CD4-positive, CD25-positive, alpha-beta regulatory T cell (primary cell): ENCODE measurements at regions not wholly inside any gene's neighbourhood (a gene's known extent, or its start where the extent isn't known, plus 50 kb on each side); places are given as distances from the start of the nearest gene placed in this dataset.

ENCODE experiments used
- ATAC-seq, 2 donors: fragments of 150-1000 bp; cut with Tn5 transposase; one replicate each; pipeline ENCODE4 v1.10.0; 2021; ENCODE audit warnings: low read depth in 2 of 2, moderate number of reproducible peaks in 2 of 2, moderate library complexity in 1 of 2
- DNase-seq, 3 donors: peaks; one replicate each; pipeline versions ENCODE4 v3.0.0 to v3.0.0-alpha.2; 2012 to 2022; ENCODE audit warnings: mixed read lengths in 1 of 3
- H3K27ac ChIP-seq: one replicate; pipeline ENCODE4 v1.7.0; 2013; ENCODE audit warnings: mild to moderate bottlenecking, low read length; ENCODE audit not compliant: insufficient read depth, poor library complexity, severe bottlenecking
- H3K27me3 ChIP-seq: one replicate; pipeline ENCODE4 v1.7.0; 2013; ENCODE audit warnings: low read length; ENCODE audit not compliant: control insufficient read depth, insufficient read depth
- H3K36me3 ChIP-seq: one replicate; pipeline ENCODE4 v1.7.0; 2013; ENCODE audit warnings: mild to moderate bottlenecking, low read length, moderate library complexity; ENCODE audit not compliant: control insufficient read depth, insufficient read depth
- H3K4me1 ChIP-seq: 2 replicates; pipeline ENCODE4 v1.7.0; 2013; ENCODE audit warnings: mild to moderate bottlenecking, low read length; ENCODE audit not compliant: insufficient read depth, control insufficient read depth, poor library complexity, severe bottlenecking
- H3K4me3 ChIP-seq: one replicate; pipeline ENCODE4 v1.7.0; 2013; ENCODE audit warnings: low read depth, mild to moderate bottlenecking, low read length, moderate library complexity
- H3K9me3 ChIP-seq, 2 experiments: 1 replicate in 1 of 2; 2 replicates in 1 of 2; pipeline ENCODE4 v1.7.0; 2013; ENCODE audit warnings: low read length in 2 of 2, mild to moderate bottlenecking in 1 of 2, moderate library complexity in 1 of 2; ENCODE audit not compliant: control insufficient read depth in 2 of 2
- H3K27ac Mint-ChIP-seq, 3 donors: one replicate each; pipeline ENCODE4 v1.8.0; 2020 to 2022; ENCODE audit warnings: mild to moderate bottlenecking in 3 of 3, mixed read lengths in 3 of 3, moderate library complexity in 2 of 3
- H3K27me3 Mint-ChIP-seq: one replicate; pipeline ENCODE4 v1.8.0; 2022; ENCODE audit warnings: mild to moderate bottlenecking, mixed read lengths
- H3K36me3 Mint-ChIP-seq: one replicate; pipeline ENCODE4 v1.8.0; 2020; ENCODE audit warnings: mixed read lengths
- H3K4me1 Mint-ChIP-seq, 4 donors: one replicate each; pipeline ENCODE4 v1.8.0; 2020 to 2022; ENCODE audit warnings: mixed read lengths in 4 of 4, mild to moderate bottlenecking in 1 of 4
- H3K4me3 Mint-ChIP-seq, 4 donors: one replicate each; pipeline ENCODE4 v1.8.0; 2020 to 2022; ENCODE audit warnings: mild to moderate bottlenecking in 4 of 4, mixed read lengths in 4 of 4, moderate library complexity in 3 of 4
- H3K9me3 Mint-ChIP-seq, 7 donors: one replicate each; pipeline ENCODE4 v1.8.0; 2020 to 2022; ENCODE audit warnings: mixed read lengths in 7 of 7, mild to moderate bottlenecking in 3 of 7, moderate library complexity in 2 of 7

DNA sequence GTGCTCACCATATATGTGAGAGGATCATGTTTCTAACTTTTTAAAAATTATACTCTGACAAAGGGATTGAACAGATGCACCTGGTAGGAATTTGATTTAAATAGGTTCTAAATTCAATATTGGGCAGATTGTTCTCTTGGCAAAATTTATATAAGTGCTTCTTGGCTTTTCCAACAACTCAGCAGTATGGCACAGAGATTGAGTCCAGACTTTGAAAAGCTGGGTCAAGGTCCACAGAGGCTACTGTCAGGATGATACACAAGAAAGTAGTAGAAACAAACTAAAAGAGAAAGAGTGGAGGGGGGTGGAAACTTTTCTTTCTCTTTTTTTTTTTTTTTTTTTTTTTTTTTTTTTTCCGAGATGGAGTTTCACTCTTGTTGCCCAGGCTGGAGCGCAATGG is 203.2 kb upstream of the ADAMTS9 start:
- Mint-ChIP-seq H3K9me3 (peaks cover 2 to 8% (median 5%) of the 10 kb centered on the region in 7 donors), H3K27me3 (no peaks in the 10 kb centered on the region), H3K36me3 (no peaks in the 10 kb centered on the region), H3K4me3 (no peak overlapping the region), H3K4me1 (no peaks in the 10 kb centered on the region), H3K27ac (no peak overlapping the region)
- ATAC-seq (no peak), DNase-seq (no peak)
- Histone ChIP-seq H3K9me3 (no peaks in the 10 kb centered on the region), H3K36me3 (no peaks in the 10 kb centered on the region), H3K27ac (no peak overlapping the region), H3K27me3 (no peaks in the 10 kb centered on the region), H3K4me1 (no peaks in the 10 kb centered on the region), H3K4me3 (no peak overlapping the region)

DNA sequence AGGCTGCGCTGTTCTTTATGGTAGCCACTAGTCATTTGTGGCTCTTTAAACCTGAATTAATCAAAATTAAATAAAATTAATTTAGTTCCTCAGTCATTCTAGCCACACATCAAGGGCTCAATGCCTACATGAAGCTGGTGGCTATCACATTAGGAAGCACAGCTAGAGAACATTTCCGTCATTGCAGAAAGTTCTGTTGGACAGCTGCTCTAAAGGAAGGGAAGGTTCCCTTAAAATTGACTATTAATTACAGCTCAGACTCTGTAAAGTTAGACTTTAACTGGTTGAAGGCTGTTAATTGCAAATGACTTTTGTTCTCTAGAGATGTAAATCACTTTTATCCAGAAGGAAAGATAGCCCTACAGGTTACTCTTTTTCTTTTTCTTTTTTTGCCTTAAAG is 202.7 kb upstream of the ADAMTS9 start:
- H3K4me3 ChIP-seq, result no peak overlapping the region
- Mint-ChIP-seq H3K27ac (no peak overlapping the region), H3K36me3 (no peaks in the 10 kb centered on the region), H3K4me1 (no peaks in the 10 kb centered on the region), H3K9me3 (peaks cover 2 to 8% (median 5%) of the 10 kb centered on the region in 7 donors), H3K27me3 (no peaks in the 10 kb centered on the region), H3K4me3 (no peak overlapping the region)
- H3K9me3 ChIP-seq, result no peaks in the 10 kb centered on the region
- no peaks in the 10 kb centered on the region for H3K27me3 ChIP-seq
- H3K27ac ChIP-seq, result no peak overlapping the region
- no peak for ATAC-seq
- H3K4me1 ChIP-seq, result no peaks in the 10 kb centered on the region
- no peak for DNase-seq
- no peaks in the 10 kb centered on the region for H3K36me3 ChIP-seq

DNA sequence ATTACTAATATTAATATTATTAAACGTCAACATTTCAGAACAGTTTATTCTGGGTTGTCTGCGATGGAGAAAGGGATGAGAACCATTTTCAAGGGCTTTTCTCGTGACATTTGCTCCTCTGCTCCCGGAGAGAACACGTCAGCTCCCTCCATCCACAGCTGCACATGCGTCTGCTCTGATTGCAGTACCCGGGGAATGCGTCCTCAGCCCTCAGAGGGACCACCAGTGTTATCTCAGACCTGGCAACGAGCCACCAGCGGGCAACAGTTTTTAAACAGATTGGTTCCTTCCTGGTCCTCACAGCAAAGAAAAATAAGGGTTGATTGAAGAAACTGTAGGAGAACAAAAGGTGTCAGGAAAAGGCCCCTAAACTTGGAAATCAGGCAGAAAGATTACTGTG is 202.2 kb upstream of the ADAMTS9 start:
- Histone ChIP-seq H3K9me3 (no peaks in the 10 kb centered on the region), H3K27me3 (no peaks in the 10 kb centered on the region), H3K36me3 (no peaks in the 10 kb centered on the region), H3K4me3 (no peak overlapping the region), H3K4me1 (no peaks in the 10 kb centered on the region), H3K27ac (no peak overlapping the region)
- H3K4me3 Mint-ChIP-seq, result no peak overlapping the region
- ATAC-seq (no peak), DNase-seq (no peak)
- no peaks in the 10 kb centered on the region for H3K27me3 Mint-ChIP-seq
- no peaks in the 10 kb centered on the region for H3K4me1 Mint-ChIP-seq
- H3K36me3 Mint-ChIP-seq, result no peaks in the 10 kb centered on the region
- H3K9me3 Mint-ChIP-seq, result peaks cover 2 to 8% (median 5%) of the 10 kb centered on the region in 7 donors
- no peak overlapping the region for H3K27ac Mint-ChIP-seq

DNA sequence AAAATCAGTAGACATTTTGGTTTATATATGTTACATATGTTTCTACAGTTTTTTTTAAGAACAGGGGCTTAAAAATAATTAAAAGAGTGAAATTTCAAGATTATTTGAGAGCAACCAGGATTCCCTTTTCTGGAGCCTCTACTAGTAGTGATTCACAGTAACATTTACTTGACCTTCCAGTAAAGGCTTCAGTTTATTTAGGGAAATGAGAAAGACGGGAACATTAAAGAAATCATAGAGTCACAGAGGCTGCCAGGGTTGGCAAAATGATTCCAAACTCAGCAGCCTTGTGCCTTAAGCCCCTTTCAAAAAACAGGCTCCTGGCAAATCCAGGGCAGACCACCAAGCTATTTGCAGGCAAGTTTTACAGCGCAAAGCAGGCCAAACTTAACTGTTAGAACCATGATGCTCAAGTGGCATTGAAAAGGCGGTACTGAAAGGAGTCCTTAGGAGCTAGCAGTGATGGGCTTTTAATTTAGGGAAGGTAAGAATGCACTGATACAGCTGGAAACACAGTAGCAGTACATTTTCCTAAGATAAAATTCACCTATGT is 201.1 kb upstream of the ADAMTS9 start:
- Mint-ChIP-seq H3K4me1 (no peaks in the 10 kb centered on the region), H3K27me3 (no peaks in the 10 kb centered on the region), H3K36me3 (no peaks in the 10 kb centered on the region), H3K27ac (no peak overlapping the region), H3K4me3 (no peak overlapping the region), H3K9me3 (peaks cover 2 to 9% (median 5%) of the 10 kb centered on the region in 7 donors)
- no peak for ATAC-seq
- H3K36me3 ChIP-seq, result no peaks in the 10 kb centered on the region
- H3K4me3 ChIP-seq, result no peak overlapping the region
- H3K27ac ChIP-seq, result no peak overlapping the region
- H3K9me3 ChIP-seq, result no peaks in the 10 kb centered on the region
- no peaks in the 10 kb centered on the region for H3K4me1 ChIP-seq
- DNase-seq, result no peak
- H3K27me3 ChIP-seq, result no peaks in the 10 kb centered on the region

DNA sequence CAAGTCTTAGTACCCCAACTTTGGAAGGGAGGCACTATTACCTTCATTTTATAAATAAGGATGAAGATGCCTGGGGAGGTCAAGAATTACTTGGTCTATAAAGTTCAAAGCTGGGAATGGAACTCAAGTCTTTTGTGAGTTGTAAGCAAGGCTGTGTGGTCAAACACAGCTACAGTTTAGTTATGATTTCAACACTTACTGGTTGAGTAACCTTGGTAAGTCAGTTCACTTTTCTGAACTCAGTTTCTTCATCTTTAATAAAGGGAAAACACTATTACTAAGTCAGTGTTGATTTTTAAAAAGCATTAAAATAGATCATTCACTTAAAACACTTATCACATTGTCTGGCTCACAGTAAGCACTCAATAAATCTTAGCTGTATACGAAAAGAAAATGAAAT is 200.4 kb upstream of the ADAMTS9 start:
- H3K4me3 ChIP-seq, result no peak overlapping the region
- H3K4me1 ChIP-seq, result no peaks in the 10 kb centered on the region
- no peaks in the 10 kb centered on the region for H3K27me3 Mint-ChIP-seq
- H3K27me3 ChIP-seq, result no peaks in the 10 kb centered on the region
- no peak overlapping the region for H3K4me3 Mint-ChIP-seq
- no peak overlapping the region for H3K27ac Mint-ChIP-seq
- no peaks in the 10 kb centered on the region for H3K9me3 ChIP-seq
- H3K36me3 Mint-ChIP-seq, result no peaks in the 10 kb centered on the region
- H3K4me1 Mint-ChIP-seq, result no peaks in the 10 kb centered on the region
- peaks cover 1 to 9% (median 5%) of the 10 kb centered on the region in 7 donors for H3K9me3 Mint-ChIP-seq
- no peak for DNase-seq
- ATAC-seq, result no peak
- no peaks in the 10 kb centered on the region for H3K36me3 ChIP-seq
- H3K27ac ChIP-seq, result no peak overlapping the region

DNA sequence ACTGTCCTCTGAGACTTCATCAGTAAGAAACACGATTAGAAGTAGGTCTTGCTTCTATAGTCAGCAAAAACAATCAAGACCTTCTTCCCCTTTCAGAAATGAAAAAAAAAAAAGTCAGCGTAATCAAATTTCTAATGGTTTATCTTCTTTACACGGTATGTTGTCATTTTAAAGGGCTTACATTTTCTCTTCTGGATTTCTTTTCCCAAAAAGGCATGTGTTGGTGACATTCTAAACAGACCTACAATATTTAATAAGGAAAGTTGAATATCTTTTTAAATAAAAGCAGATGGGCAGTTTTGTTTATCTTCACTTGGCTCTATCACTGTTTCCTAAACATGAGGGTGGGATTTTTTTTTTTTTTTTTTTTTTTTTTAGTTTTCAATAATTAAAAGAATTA is 197.3 kb upstream of the ADAMTS9 start:
- no peak overlapping the region for H3K4me3 Mint-ChIP-seq
- H3K27me3 Mint-ChIP-seq, result no peaks in the 10 kb centered on the region
- H3K27ac ChIP-seq, result no peak overlapping the region
- peaks cover 0 to 23% (median 4%) of the 10 kb centered on the region in 7 donors for H3K9me3 Mint-ChIP-seq
- no peak overlapping the region for H3K4me3 ChIP-seq
- no peaks in the 10 kb centered on the region for H3K4me1 ChIP-seq
- no peaks in the 10 kb centered on the region for H3K27me3 ChIP-seq
- ATAC-seq (no peak), DNase-seq (no peak)
- no peaks in the 10 kb centered on the region for H3K9me3 ChIP-seq
- no peaks in the 10 kb centered on the region for H3K4me1 Mint-ChIP-seq
- no peak overlapping the region for H3K27ac Mint-ChIP-seq
- no peaks in the 10 kb centered on the region for H3K36me3 ChIP-seq
- no peaks in the 10 kb centered on the region for H3K36me3 Mint-ChIP-seq

DNA sequence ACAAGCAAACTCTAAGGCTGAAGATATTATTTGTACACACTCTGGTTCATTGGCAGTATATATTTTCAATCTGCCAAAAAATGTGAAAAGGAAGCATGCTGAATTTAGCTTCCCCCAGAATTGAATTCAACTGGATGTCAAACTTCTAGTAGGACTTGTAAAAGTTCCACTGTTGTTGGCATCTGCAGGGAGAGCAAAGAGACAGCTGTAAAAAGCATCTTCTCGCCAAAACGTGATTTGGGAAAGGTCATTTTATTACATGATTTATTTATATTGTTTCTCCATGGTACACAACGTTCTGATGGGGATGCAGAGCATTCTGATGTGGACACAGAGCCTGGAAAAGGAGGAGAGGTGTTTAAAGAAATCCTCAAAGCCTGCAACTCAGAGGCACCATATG is 196.7 kb upstream of the ADAMTS9 start:
- no peak for ATAC-seq

DNA sequence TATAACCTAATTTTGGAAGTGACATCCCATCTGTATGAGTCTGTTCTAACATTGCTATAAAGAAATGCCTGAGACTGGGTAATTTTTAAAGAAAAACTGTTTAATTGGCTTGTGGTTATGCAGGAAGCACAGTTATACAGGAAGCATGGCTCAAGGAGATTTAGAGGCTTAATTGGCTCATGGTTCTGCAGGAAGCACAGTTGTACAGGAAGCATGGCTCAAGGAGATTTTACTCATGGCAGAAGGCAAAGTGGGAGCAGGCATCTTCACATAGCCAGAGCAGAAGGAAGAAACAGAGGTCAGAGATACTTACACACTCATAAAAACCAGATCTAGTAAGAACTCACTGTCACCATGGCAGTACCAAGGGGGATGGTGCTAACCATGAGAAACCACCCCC is 193.1 kb upstream of the ADAMTS9 start:
- Histone ChIP-seq H3K9me3 (no peaks in the 10 kb centered on the region), H3K36me3 (no peaks in the 10 kb centered on the region), H3K27ac (no peak overlapping the region), H3K4me1 (no peaks in the 10 kb centered on the region), H3K4me3 (no peak overlapping the region), H3K27me3 (no peaks in the 10 kb centered on the region)
- H3K4me1 Mint-ChIP-seq, result no peaks in the 10 kb centered on the region
- H3K27ac Mint-ChIP-seq, result no peak overlapping the region
- ATAC-seq, result no peak
- peaks cover 0 to 23% (median 0%) of the 10 kb centered on the region in 7 donors for H3K9me3 Mint-ChIP-seq
- no peak for DNase-seq
- H3K4me3 Mint-ChIP-seq, result no peak overlapping the region
- no peaks in the 10 kb centered on the region for H3K27me3 Mint-ChIP-seq
- H3K36me3 Mint-ChIP-seq, result no peaks in the 10 kb centered on the region

More for the DNA sequence above, 196.7 kb upstream of the ADAMTS9 start:
- peaks cover 0 to 23% (median 4%) of the 10 kb centered on the region in 7 donors for H3K9me3 Mint-ChIP-seq
- H3K27ac ChIP-seq, result no peak overlapping the region
- H3K4me1 Mint-ChIP-seq, result no peaks in the 10 kb centered on the region
- H3K4me3 ChIP-seq, result no peak overlapping the region
- H3K4me1 ChIP-seq, result no peaks in the 10 kb centered on the region
- H3K36me3 Mint-ChIP-seq, result no peaks in the 10 kb centered on the region
- no peak overlapping the region for H3K27ac Mint-ChIP-seq
- DNase-seq, result no peak
- H3K27me3 Mint-ChIP-seq, result no peaks in the 10 kb centered on the region
- H3K9me3 ChIP-seq, result no peaks in the 10 kb centered on the region
- no peak overlapping the region for H3K4me3 Mint-ChIP-seq
- H3K36me3 ChIP-seq, result no peaks in the 10 kb centered on the region
- H3K27me3 ChIP-seq, result no peaks in the 10 kb centered on the region
